ENCODE measurements at regions not wholly inside any gene's neighbourhood (a gene's known extent, or its start where the extent isn't known, plus 50 kb on each side); places are given as distances from the start of the nearest gene placed in this dataset.
"Not testable (repeated sequence)": the region's sequence is repeated elsewhere in the genome, so short reads cannot be mapped to it uniquely, and the experiment has no call there.

GRCh38 chr14:105902131-105902898 is 375.9 kb downstream of the TMEM121 start:
- DNase-seq (ENCODE audit: extremely low read depth, low read depth): no peak
- no peak for TF ChIP-seq CTCF (IDR thresholded peaks at IDR 0.05; ENCODE audit: low read depth, low read length)

- DNase-seq (ENCODE audit: extremely low read depth, low read depth): not testable (repeated sequence)
Observed at GRCh38 chr14:105902899-105903165, 376.4 kb downstream of the TMEM121 start.

- no peak for TF ChIP-seq CTCF (IDR thresholded peaks at IDR 0.05; ENCODE audit: low read depth, low read length)
Observed at GRCh38 chr14:105903971-105904370, 377.6 kb downstream of the TMEM121 start.

GRCh38 chr14:105904379-105904778 is 378.0 kb downstream of the TMEM121 start:
- TF ChIP-seq CTCF (IDR thresholded peaks at IDR 0.05; ENCODE audit: low read depth, low read length): no peak
- DNase-seq (ENCODE audit: extremely low read depth, low read depth): no peak

More at GRCh38 chr14:105903971-105904370, 377.6 kb downstream of the TMEM121 start:
- no peak for DNase-seq (ENCODE audit: extremely low read depth, low read depth)

GRCh38 chr14:105905456-105905855 is 379.1 kb downstream of the TMEM121 start:
- TF ChIP-seq CTCF (IDR thresholded peaks at IDR 0.05; ENCODE audit: low read depth, low read length): no peak
- DNase-seq (ENCODE audit: extremely low read depth, low read depth): no peak

GRCh38 chr14:105907276-105907675 is 380.9 kb downstream of the TMEM121 start:
- TF ChIP-seq CTCF (IDR thresholded peaks at IDR 0.05; ENCODE audit: low read depth, low read length): no peak
- no peak for DNase-seq (ENCODE audit: extremely low read depth, low read depth)

- TF ChIP-seq CTCF (IDR thresholded peaks at IDR 0.05; ENCODE audit: low read depth, low read length): no peak
- no peak for DNase-seq (ENCODE audit: extremely low read depth, low read depth)
Observed at GRCh38 chr14:105908006-105908405, 381.6 kb downstream of the TMEM121 start.

GRCh38 chr14:105908481-105908911 is 382.1 kb downstream of the TMEM121 start:
- DNase-seq (ENCODE audit: extremely low read depth, low read depth): no peak
- TF ChIP-seq CTCF (IDR thresholded peaks at IDR 0.05; ENCODE audit: low read depth, low read length): no peak
